ENCODE measurements at regions not wholly inside any gene's neighbourhood (a gene's known extent, or its start where the extent isn't known, plus 50 kb on each side); places are given as distances from the start of the nearest gene placed in this dataset.

- POLR2A ChIA-PET (ENCODE audit: unreplicated experiment), result no interaction called here
- ATAC-seq (ENCODE audit: low read depth), result peak; percentile 17; the same call in 1 of the 2 replicates
Measured at GRCh38 chr5:145443366-145443765, 391.8 kb downstream of the PRELID2 start.

More at GRCh38 chr5:145443366-145443765, 391.8 kb downstream of the PRELID2 start:
- H4K20me1 ChIP-seq (ENCODE audit: insufficient read depth, low read length), result no peaks in the 10 kb centered on the region
- no peak overlapping the region for H2BK5ac ChIP-seq (ENCODE audit: low read depth, low read length, poor library complexity, severe bottlenecking)
- H3K4me3 ChIP-seq (ENCODE audit: insufficient read depth, low read depth, low read length), result no peak overlapping the region
- no peak overlapping the region for H3K27ac ChIP-seq (ENCODE audit: insufficient read depth, low read length)
- H3K79me1 ChIP-seq (ENCODE audit: low read depth in 1 of 2, low read length in 2 of 2), result no peaks in the 10 kb centered on the region
- no peaks in the 10 kb centered on the region for H3K4me1 ChIP-seq (ENCODE audit: control insufficient read depth, insufficient read depth, low read length)
- H2AK9ac ChIP-seq (replicated peaks; ENCODE audit: low read depth, low read length, poor library complexity), result no peak overlapping the region
- no peak overlapping the region for H3K4me2 ChIP-seq (ENCODE audit: low read depth, low read length)
- H3K4ac ChIP-seq (ENCODE audit: low read depth, low read length), result no peak overlapping the region
- H4K91ac ChIP-seq (ENCODE audit: insufficient read depth, low read depth, low read length), result no peak overlapping the region
- no TSS peak for BruUV-seq (replicated peaks)
- CTCF ChIA-PET, result no interaction called here
- no peak overlapping the region for H2BK20ac ChIP-seq (ENCODE audit: low read depth, low read length)
- H3K27me3 ChIP-seq (ENCODE audit: control insufficient read depth, insufficient read depth, low read length), result no peaks in the 10 kb centered on the region
- H2BK120ac ChIP-seq (ENCODE audit: low read depth, low read length), result no peak overlapping the region
- no CpG with 5 or more reads among the region's 2 CpGs for WGBS, 2 experiments (ENCODE audit: extremely low coverage in 2 of 2, insufficient read length in 1 of 2)
- no peak overlapping the region for H3K56ac ChIP-seq (ENCODE audit: extremely low read depth, insufficient read depth, low read length)
- H3K23ac ChIP-seq (ENCODE audit: low read depth, low read length), result no peak overlapping the region
- no peaks in the 10 kb centered on the region for H3K9me1 ChIP-seq (ENCODE audit: insufficient read depth, low read length)
- no peak overlapping the region for H4K8ac ChIP-seq (ENCODE audit: low read depth in 2 of 2, low read length in 2 of 2)
- intact Hi-C loops (cut with micrococcal nuclease) (no loop called here), dilution Hi-C loops (cut with HindIII; ENCODE audit: low sequenced_read_pairs, unreplicated experiment) (no loop called here), in situ Hi-C loops (cut with MboI; ENCODE audit: low sequenced_read_pairs) (no loop called here)
- TF ChIP-seq MXI1 (IDR thresholded peaks at IDR 0.05; ENCODE audit: borderline replicate concordance, low read depth, low read length) (no peak), MAFK (IDR thresholded peaks at IDR 0.05; ENCODE audit: low read depth, low read length) (no peak), CHD1 (IDR thresholded peaks at IDR 0.05; ENCODE audit: low read depth, low read length) (no peak), BHLHE40 (IDR thresholded peaks at IDR 0.05; ENCODE audit: low read depth, low read length) (no peak), FOS (IDR thresholded peaks at IDR 0.05; ENCODE audit: low read depth, low read length) (no peak), CEBPB (IDR thresholded peaks at IDR 0.05; ENCODE audit: low read depth, low read length) (no peak), USF2 (IDR thresholded peaks at IDR 0.05; ENCODE audit: low read depth, low read length) (no peak), SMC3 (IDR thresholded peaks at IDR 0.05; ENCODE audit: low read depth, low read length) (no peak), MAZ (IDR thresholded peaks at IDR 0.05; ENCODE audit: borderline replicate concordance, low read depth, low read length) (no peak), RCOR1 (IDR thresholded peaks at IDR 0.05; ENCODE audit: insufficient replicate concordance, low read length) (no peak), POLR2A (IDR thresholded peaks at IDR 0.05; ENCODE audit: low read depth, low read length) (no peak), RAD21 (IDR thresholded peaks at IDR 0.05; ENCODE audit: low read length) (no peak), NFE2L2 (IDR thresholded peaks at IDR 0.05; ENCODE audit: low read depth, low read length) (no peak), RFX5 (IDR thresholded peaks at IDR 0.05; ENCODE audit: low read depth, low read length) (no peak)
- TF ChIP-seq, protein P1, sequence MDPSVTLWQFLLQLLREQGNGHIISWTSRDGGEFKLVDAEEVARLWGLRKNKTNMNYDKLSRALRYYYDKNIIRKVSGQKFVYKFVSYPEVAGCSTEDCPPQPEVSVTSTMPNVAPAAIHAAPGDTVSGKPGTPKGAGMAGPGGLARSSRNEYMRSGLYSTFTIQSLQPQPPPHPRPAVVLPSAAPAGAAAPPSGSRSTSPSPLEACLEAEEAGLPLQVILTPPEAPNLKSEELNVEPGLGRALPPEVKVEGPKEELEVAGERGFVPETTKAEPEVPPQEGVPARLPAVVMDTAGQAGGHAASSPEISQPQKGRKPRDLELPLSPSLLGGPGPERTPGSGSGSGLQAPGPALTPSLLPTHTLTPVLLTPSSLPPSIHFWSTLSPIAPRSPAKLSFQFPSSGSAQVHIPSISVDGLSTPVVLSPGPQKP (IDR thresholded peaks at IDR 0.05; ENCODE audit: borderline replicate concordance, low read depth, low read length), result no peak
- TF ChIP-seq, protein P2, sequence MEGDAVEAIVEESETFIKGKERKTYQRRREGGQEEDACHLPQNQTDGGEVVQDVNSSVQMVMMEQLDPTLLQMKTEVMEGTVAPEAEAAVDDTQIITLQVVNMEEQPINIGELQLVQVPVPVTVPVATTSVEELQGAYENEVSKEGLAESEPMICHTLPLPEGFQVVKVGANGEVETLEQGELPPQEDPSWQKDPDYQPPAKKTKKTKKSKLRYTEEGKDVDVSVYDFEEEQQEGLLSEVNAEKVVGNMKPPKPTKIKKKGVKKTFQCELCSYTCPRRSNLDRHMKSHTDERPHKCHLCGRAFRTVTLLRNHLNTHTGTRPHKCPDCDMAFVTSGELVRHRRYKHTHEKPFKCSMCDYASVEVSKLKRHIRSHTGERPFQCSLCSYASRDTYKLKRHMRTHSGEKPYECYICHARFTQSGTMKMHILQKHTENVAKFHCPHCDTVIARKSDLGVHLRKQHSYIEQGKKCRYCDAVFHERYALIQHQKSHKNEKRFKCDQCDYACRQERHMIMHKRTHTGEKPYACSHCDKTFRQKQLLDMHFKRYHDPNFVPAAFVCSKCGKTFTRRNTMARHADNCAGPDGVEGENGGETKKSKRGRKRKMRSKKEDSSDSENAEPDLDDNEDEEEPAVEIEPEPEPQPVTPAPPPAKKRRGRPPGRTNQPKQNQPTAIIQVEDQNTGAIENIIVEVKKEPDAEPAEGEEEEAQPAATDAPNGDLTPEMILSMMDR (conservative IDR thresholded peaks at IDR 0.05; ENCODE audit: low read depth, low read length), result no peak
- no peak for DNase-seq
- H4K5ac ChIP-seq (ENCODE audit: low read depth, low read length), result no peak overlapping the region
- no peaks in the 10 kb centered on the region; the same call in 1 of the 2 replicates for H3K9me3 ChIP-seq (ENCODE audit: control insufficient read depth, insufficient read depth, low read length)
- no peak overlapping the region for H2AFZ ChIP-seq (replicated peaks; ENCODE audit: low read length, poor library complexity)
- H2AK5ac ChIP-seq (ENCODE audit: low read depth, low read length), result no peak overlapping the region
- H3K14ac ChIP-seq (replicated peaks; ENCODE audit: low read depth, low read length), result no peak overlapping the region
- H3K36me3 ChIP-seq (ENCODE audit: control insufficient read depth, insufficient read depth, low read length), result no peaks in the 10 kb centered on the region
- H3K9ac ChIP-seq (ENCODE audit: low read depth, low read length), result no peak overlapping the region
- H2BK15ac ChIP-seq (ENCODE audit: low read depth, low read length), result no peak overlapping the region
- no peak overlapping the region for H3K18ac ChIP-seq (ENCODE audit: low read depth, low read length)

Measured in IMR-90 (cell line).